H9 (cell line): ENCODE measurements at regions not wholly inside any gene's neighbourhood (a gene's known extent, or its start where the extent isn't known, plus 50 kb on each side); places are given as distances from the start of the nearest gene placed in this dataset.

Experiments
- DNase-seq: peaks from one replicate; pipeline ENCODE4 v3.0.0-alpha.2; 2017
- H2AFZ ChIP-seq: one replicate; pipeline ENCODE4 v1.6.1; 2013; ENCODE audit warnings: mild to moderate bottlenecking, low read length, control low read depth, moderate library complexity
- H2AK5ac ChIP-seq: 2 replicates; pipeline ENCODE4 v1.6.1; 2013; ENCODE audit warnings: low read length, control low read depth, mixed read lengths; ENCODE audit not compliant: insufficient read length
- H2BK120ac ChIP-seq: one replicate; pipeline ENCODE4 v1.6.1; 2013; ENCODE audit warnings: low read depth, mild to moderate bottlenecking, low read length, control low read depth, inconsistent platforms; ENCODE audit not compliant: poor library complexity, severe bottlenecking
- H2BK12ac ChIP-seq: 2 replicates; pipeline ENCODE4 v1.6.1; 2013; ENCODE audit warnings: low read length, control low read depth, mixed read lengths, low read depth; ENCODE audit not compliant: insufficient read length
- H2BK15ac ChIP-seq: 2 replicates; pipeline ENCODE4 v1.6.1; 2013; ENCODE audit warnings: low read depth, low read length, control low read depth
- H2BK20ac ChIP-seq: one replicate; pipeline ENCODE4 v1.6.1; 2013; ENCODE audit warnings: low read depth, mild to moderate bottlenecking, low read length, control low read depth, inconsistent platforms; ENCODE audit not compliant: poor library complexity, severe bottlenecking
- H2BK5ac ChIP-seq: 2 replicates; pipeline ENCODE4 v1.6.1; 2013; ENCODE audit warnings: low read length, control low read depth, mixed read lengths; ENCODE audit not compliant: insufficient read length
- H3K14ac ChIP-seq: 2 replicates; pipeline ENCODE4 v1.6.1; 2013; ENCODE audit warnings: low read length, control low read depth; ENCODE audit not compliant: insufficient read depth
- H3K18ac ChIP-seq: 2 replicates; pipeline ENCODE4 v1.6.1; 2013; ENCODE audit warnings: low read depth, mild to moderate bottlenecking, mixed read lengths, low read length, control low read depth; ENCODE audit not compliant: insufficient read length
- H3K23ac ChIP-seq: 2 replicates; pipeline ENCODE4 v1.6.1; 2013; ENCODE audit warnings: low read length, control low read depth, mixed read lengths, low read depth; ENCODE audit not compliant: insufficient read length
- H3K23me2 ChIP-seq: 2 replicates; pipeline ENCODE4 v1.6.1; 2013; ENCODE audit warnings: low read depth, mild to moderate bottlenecking, mixed read lengths, low read length, control low read depth; ENCODE audit not compliant: insufficient read length, poor library complexity, severe bottlenecking
- H3K27ac ChIP-seq: 2 replicates; pipeline ENCODE4 v1.5.1; 2013; ENCODE audit warnings: low read length, control low read depth, mixed read lengths, low read depth; ENCODE audit not compliant: insufficient read length
- H3K27me3 ChIP-seq: 2 replicates; pipeline ENCODE4 v1.6.1; 2013; ENCODE audit warnings: low read length, control low read depth, inconsistent platforms; ENCODE audit not compliant: insufficient read depth
- H3K4ac ChIP-seq: 2 replicates; pipeline ENCODE4 v1.6.1; 2013; ENCODE audit warnings: low read depth, mild to moderate bottlenecking, control low read depth, inconsistent platforms, low read length, moderate library complexity
- H3K4me1 ChIP-seq: 2 replicates; pipeline ENCODE4 v1.6.1; 2013; ENCODE audit warnings: low read length, control low read depth, inconsistent platforms; ENCODE audit not compliant: insufficient read depth
- H3K4me2 ChIP-seq: 2 replicates; pipeline ENCODE4 v1.6.1; 2013; ENCODE audit warnings: low read length, control low read depth, mixed read lengths; ENCODE audit not compliant: insufficient read length, insufficient read depth
- H3K56ac ChIP-seq: 2 replicates; pipeline ENCODE4 v1.6.1; 2013; ENCODE audit warnings: low read depth, mild to moderate bottlenecking, mixed read lengths, low read length, control low read depth; ENCODE audit not compliant: insufficient read length
- H3K79me1 ChIP-seq: 2 replicates; pipeline ENCODE4 v1.6.1; 2013; ENCODE audit warnings: low read depth, mild to moderate bottlenecking, moderate library complexity, low read length, control low read depth, inconsistent platforms; ENCODE audit not compliant: insufficient read depth, poor library complexity, severe bottlenecking
- H3K79me2 ChIP-seq: 2 replicates; pipeline ENCODE4 v1.6.1; 2013; ENCODE audit warnings: low read length, control low read depth, inconsistent platforms; ENCODE audit not compliant: insufficient read depth
- H3K9ac ChIP-seq: 2 replicates; pipeline ENCODE4 v1.6.1; 2013; ENCODE audit warnings: low read length, control low read depth, mixed read lengths; ENCODE audit not compliant: insufficient read length; ENCODE audit errors: extremely low read depth
- H3K9me3 ChIP-seq: one replicate; pipeline ENCODE4 v1.6.1; 2013; ENCODE audit warnings: low read depth, low read length, inconsistent platforms; ENCODE audit not compliant: control insufficient read depth
- H3T11ph ChIP-seq: one replicate; pipeline ENCODE4 v1.6.1; 2013; ENCODE audit warnings: mild to moderate bottlenecking, low read length, control low read depth, inconsistent platforms
- H4K20me1 ChIP-seq: one replicate; pipeline ENCODE4 v1.6.1; 2013; ENCODE audit not compliant: control insufficient read depth, insufficient read length, insufficient read depth
- H4K5ac ChIP-seq: 2 replicates; pipeline ENCODE4 v1.6.1; 2013; ENCODE audit warnings: low read depth, mild to moderate bottlenecking, mixed read lengths, low read length, control low read depth; ENCODE audit not compliant: insufficient read length
- H4K8ac ChIP-seq: replicated peaks from 2 replicates; pipeline ENCODE4 v1.6.1; 2013; ENCODE audit warnings: low read length, control low read depth, mixed read lengths, low read depth; ENCODE audit not compliant: insufficient read length
- H4K91ac ChIP-seq: 2 replicates; pipeline ENCODE4 v1.6.1; 2013; ENCODE audit warnings: low read depth, mild to moderate bottlenecking, moderate library complexity, mixed read lengths, low read length, control low read depth; ENCODE audit not compliant: insufficient read length
- H3K27ac Mint-ChIP-seq, 3 experiments: 2 replicates in 2 of 3; 3 replicates in 1 of 3; pipeline ENCODE4 v1.8.0; 2020 to 2021; ENCODE audit warnings: mixed read lengths in 3 of 3, mild to moderate bottlenecking in 1 of 3, moderate library complexity in 1 of 3
- H3K27me3 Mint-ChIP-seq: 2 replicates; pipeline ENCODE4 v1.8.0; 2021; ENCODE audit warnings: low read depth, mild to moderate bottlenecking, moderate library complexity, mixed read lengths
- H3K36me3 Mint-ChIP-seq, 3 experiments: 2 replicates in 2 of 3; 3 replicates in 1 of 3; pipeline ENCODE4 v1.8.0; 2020 to 2021; ENCODE audit warnings: low read depth in 3 of 3, mixed read lengths in 3 of 3; ENCODE audit not compliant: insufficient read depth in 1 of 3
- H3K4me1 Mint-ChIP-seq, 2 experiments: 2 replicates each; pipeline ENCODE4 v1.8.0; 2020; ENCODE audit warnings: mixed read lengths in 2 of 2
- H3K4me3 Mint-ChIP-seq, 2 experiments: 2 replicates in 1 of 2; 3 replicates in 1 of 2; pipeline ENCODE4 v1.8.0; 2020 to 2021; ENCODE audit warnings: mild to moderate bottlenecking in 2 of 2, mixed read lengths in 2 of 2, moderate library complexity in 1 of 2
- H3K9me3 Mint-ChIP-seq, 2 experiments: 2 replicates in 1 of 2; 3 replicates in 1 of 2; pipeline ENCODE4 v1.8.0; 2020; ENCODE audit warnings: mild to moderate bottlenecking in 2 of 2, mixed read lengths in 2 of 2, moderate library complexity in 1 of 2
- WGBS: extraction: QIAGEN DNeasy Blood & Tissue Kit; methylation state at CpG from one replicate; pipeline ENCODE4 v1.1.7; 2013; ENCODE audit warnings: missing lambda C conversion rate, low lambda C conversion rate, mixed read lengths; ENCODE audit not compliant: insufficient read length; ENCODE audit errors: extremely low coverage; 5-methylcytosine and 5-hydroxymethylcytosine counted together
- TF ChIP-seq, protein P1 (sequence below): fragments of 200-600 bp; sonication (generic); conservative IDR thresholded peaks from 3 replicates; pipeline ENCODE4 v1.8.0; 2021; ENCODE audit warnings: antibody characterized with exemption, mild to moderate bottlenecking

GRCh38 chr2:168373468-168373867, 82.6 kb upstream of the CERS6 start:
- H4K5ac ChIP-seq, result no peak overlapping the region
- H3K4me2 ChIP-seq, result no peak overlapping the region
- Mint-ChIP-seq H3K4me1 (no peaks in the 10 kb centered on the region), H3K36me3 (peaks cover 0 to 41% (median 5%) of the 10 kb centered on the region in 3 experiments; a peak in 3 of 7 replicates), H3K4me3 (no peak overlapping the region), H3K27ac (no peak overlapping the region), H3K27me3 (no peaks in the 10 kb centered on the region), H3K9me3 (peaks cover 30 to 41% of the 10 kb centered on the region in 2 experiments)
- no peak overlapping the region for H4K91ac ChIP-seq
- H2BK5ac ChIP-seq, result no peak overlapping the region
- H3K9ac ChIP-seq, result no peak overlapping the region
- H4K8ac ChIP-seq, result no peak overlapping the region
- H2BK12ac ChIP-seq, result no peak overlapping the region
- no peaks in the 10 kb centered on the region for H3K79me1 ChIP-seq
- no peak overlapping the region for H2BK15ac ChIP-seq
- no peak overlapping the region for H3T11ph ChIP-seq
- DNase-seq, result no peak
- H3K18ac ChIP-seq, result no peak overlapping the region
- H2AFZ ChIP-seq, result no peak overlapping the region
- H3K79me2 ChIP-seq, result no peaks in the 10 kb centered on the region
- TF ChIP-seq, protein P1, sequence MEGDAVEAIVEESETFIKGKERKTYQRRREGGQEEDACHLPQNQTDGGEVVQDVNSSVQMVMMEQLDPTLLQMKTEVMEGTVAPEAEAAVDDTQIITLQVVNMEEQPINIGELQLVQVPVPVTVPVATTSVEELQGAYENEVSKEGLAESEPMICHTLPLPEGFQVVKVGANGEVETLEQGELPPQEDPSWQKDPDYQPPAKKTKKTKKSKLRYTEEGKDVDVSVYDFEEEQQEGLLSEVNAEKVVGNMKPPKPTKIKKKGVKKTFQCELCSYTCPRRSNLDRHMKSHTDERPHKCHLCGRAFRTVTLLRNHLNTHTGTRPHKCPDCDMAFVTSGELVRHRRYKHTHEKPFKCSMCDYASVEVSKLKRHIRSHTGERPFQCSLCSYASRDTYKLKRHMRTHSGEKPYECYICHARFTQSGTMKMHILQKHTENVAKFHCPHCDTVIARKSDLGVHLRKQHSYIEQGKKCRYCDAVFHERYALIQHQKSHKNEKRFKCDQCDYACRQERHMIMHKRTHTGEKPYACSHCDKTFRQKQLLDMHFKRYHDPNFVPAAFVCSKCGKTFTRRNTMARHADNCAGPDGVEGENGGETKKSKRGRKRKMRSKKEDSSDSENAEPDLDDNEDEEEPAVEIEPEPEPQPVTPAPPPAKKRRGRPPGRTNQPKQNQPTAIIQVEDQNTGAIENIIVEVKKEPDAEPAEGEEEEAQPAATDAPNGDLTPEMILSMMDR, result no peak
- no peaks in the 10 kb centered on the region for H3K4me1 ChIP-seq
- WGBS, result no CpG with 5 or more reads among the region's 2 CpGs
- H3K56ac ChIP-seq, result no peak overlapping the region
- H2BK120ac ChIP-seq, result no peak overlapping the region
- no peak overlapping the region for H3K4ac ChIP-seq
- H2AK5ac ChIP-seq, result no peak overlapping the region
- no peaks in the 10 kb centered on the region for H3K27me3 ChIP-seq
- no peaks in the 10 kb centered on the region for H3K9me3 ChIP-seq
- no peaks in the 10 kb centered on the region for H3K23me2 ChIP-seq
- H3K27ac ChIP-seq, result no peak overlapping the region
- H3K23ac ChIP-seq, result no peak overlapping the region
- H3K14ac ChIP-seq, result no peak overlapping the region
- no peak overlapping the region for H2BK20ac ChIP-seq
- H4K20me1 ChIP-seq, result no peaks in the 10 kb centered on the region
